HepG2 (cell line): ENCODE measurements at regions not wholly inside any gene's neighbourhood (a gene's known extent, or its start where the extent isn't known, plus 50 kb on each side); places are given as distances from the start of the nearest gene placed in this dataset.
A peak's percentile ranks its signal among the peaks of the same experiment; 100 is the strongest.

Experiments
- KLF12 ChIP-seq: sonication (generic); formaldehyde crosslinking; IDR thresholded peaks from 2 replicates; pipeline ENCODE4 v1.4.0; 2020; ENCODE audit warnings: missing genetic modification reagents, borderline replicate concordance
- MATR3 ChIP-seq: sonication (generic); formaldehyde crosslinking; IDR thresholded peaks from 2 replicates; pipeline ENCODE4 v1.4.0; 2020; ENCODE audit warnings: missing genetic modification reagents
- SALL2 ChIP-seq: sonication (generic); formaldehyde crosslinking; IDR thresholded peaks from 2 replicates; pipeline ENCODE4 v1.8.1; 2023; ENCODE audit warnings: mild to moderate bottlenecking, missing genetic modification reagents, inconsistent platforms
- TBX3 ChIP-seq: fragments of 450-650 bp; IDR thresholded peaks from 2 replicates; pipeline ENCODE4 v1.6.1; 2017; ENCODE audit warnings: antibody characterized with exemption, mild to moderate bottlenecking, inconsistent platforms, borderline replicate concordance
- U2AF2 ChIP-seq: fragments of 200-400 bp; formaldehyde crosslinking; IDR thresholded peaks from 2 replicates; pipeline ENCODE4 v1.6.1; 2017; ENCODE audit warnings: low read depth, mild to moderate bottlenecking, low read length
- ZFP82 ChIP-seq: sonication (generic); formaldehyde crosslinking; IDR thresholded peaks from 2 replicates; pipeline ENCODE4 v1.5.1; 2020; ENCODE audit warnings: mild to moderate bottlenecking, missing genetic modification reagents, borderline replicate concordance
- ZFY ChIP-seq: sonication (generic); formaldehyde crosslinking; IDR thresholded peaks from 2 replicates; pipeline ENCODE4 v1.4.0; 2020; ENCODE audit warnings: missing genetic modification reagents
- TF ChIP-seq, protein P1 (sequence below): IDR thresholded peaks from 2 replicates; pipeline ENCODE4 v1.6.1; 2016; ENCODE audit warnings: low read depth, missing genetic modification reagents, missing compliant biosample characterization
- TF ChIP-seq, protein P2 (sequence below): sonication (generic); formaldehyde crosslinking; IDR thresholded peaks from 2 replicates; pipeline ENCODE4 v1.5.1; 2020; ENCODE audit warnings: mild to moderate bottlenecking, missing genetic modification reagents, moderate library complexity
- TF ChIP-seq, protein P3 (sequence below): sonication (generic); formaldehyde crosslinking; IDR thresholded peaks from 2 replicates; pipeline ENCODE4 v1.8.1; 2023; ENCODE audit warnings: missing genetic modification reagents, mild to moderate bottlenecking, borderline replicate concordance

DNA sequence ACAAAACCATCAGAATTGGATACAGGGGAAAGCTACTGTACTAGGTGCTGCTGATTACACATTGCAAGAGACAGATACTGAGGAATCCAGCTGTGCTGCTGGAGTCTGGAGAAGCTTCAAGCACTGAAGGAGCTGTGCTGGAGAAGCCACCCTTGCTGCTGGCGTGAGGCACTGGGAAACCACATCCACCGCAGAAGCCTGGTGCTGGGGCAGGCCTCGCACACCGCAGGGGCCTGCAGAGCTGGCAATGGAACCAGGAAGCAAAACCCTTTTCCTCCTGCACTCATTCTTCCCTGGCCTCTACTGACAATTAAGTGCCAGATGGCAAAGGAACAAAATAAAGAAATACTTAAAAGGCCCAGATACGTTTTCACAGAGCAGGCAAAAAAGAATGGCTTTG, 94.4 kb upstream of the MSH6 start (continued):
- TF ChIP-seq, protein P1, sequence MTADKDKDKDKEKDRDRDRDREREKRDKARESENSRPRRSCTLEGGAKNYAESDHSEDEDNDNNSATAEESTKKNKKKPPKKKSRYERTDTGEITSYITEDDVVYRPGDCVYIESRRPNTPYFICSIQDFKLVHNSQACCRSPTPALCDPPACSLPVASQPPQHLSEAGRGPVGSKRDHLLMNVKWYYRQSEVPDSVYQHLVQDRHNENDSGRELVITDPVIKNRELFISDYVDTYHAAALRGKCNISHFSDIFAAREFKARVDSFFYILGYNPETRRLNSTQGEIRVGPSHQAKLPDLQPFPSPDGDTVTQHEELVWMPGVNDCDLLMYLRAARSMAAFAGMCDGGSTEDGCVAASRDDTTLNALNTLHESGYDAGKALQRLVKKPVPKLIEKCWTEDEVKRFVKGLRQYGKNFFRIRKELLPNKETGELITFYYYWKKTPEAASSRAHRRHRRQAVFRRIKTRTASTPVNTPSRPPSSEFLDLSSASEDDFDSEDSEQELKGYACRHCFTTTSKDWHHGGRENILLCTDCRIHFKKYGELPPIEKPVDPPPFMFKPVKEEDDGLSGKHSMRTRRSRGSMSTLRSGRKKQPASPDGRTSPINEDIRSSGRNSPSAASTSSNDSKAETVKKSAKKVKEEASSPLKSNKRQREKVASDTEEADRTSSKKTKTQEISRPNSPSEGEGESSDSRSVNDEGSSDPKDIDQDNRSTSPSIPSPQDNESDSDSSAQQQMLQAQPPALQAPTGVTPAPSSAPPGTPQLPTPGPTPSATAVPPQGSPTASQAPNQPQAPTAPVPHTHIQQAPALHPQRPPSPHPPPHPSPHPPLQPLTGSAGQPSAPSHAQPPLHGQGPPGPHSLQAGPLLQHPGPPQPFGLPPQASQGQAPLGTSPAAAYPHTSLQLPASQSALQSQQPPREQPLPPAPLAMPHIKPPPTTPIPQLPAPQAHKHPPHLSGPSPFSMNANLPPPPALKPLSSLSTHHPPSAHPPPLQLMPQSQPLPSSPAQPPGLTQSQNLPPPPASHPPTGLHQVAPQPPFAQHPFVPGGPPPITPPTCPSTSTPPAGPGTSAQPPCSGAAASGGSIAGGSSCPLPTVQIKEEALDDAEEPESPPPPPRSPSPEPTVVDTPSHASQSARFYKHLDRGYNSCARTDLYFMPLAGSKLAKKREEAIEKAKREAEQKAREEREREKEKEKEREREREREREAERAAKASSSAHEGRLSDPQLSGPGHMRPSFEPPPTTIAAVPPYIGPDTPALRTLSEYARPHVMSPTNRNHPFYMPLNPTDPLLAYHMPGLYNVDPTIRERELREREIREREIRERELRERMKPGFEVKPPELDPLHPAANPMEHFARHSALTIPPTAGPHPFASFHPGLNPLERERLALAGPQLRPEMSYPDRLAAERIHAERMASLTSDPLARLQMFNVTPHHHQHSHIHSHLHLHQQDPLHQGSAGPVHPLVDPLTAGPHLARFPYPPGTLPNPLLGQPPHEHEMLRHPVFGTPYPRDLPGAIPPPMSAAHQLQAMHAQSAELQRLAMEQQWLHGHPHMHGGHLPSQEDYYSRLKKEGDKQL = no peak
- no peak for TF ChIP-seq KLF12 (CRISPR knock-in tag)
- no peak for TF ChIP-seq SALL2
- no peak for TF ChIP-seq ZFP82
- no peak for TF ChIP-seq MATR3
- TF ChIP-seq ZFY (CRISPR knock-in tag) = 0 out of 2 replicates have a peak, but pooled peaks have one; percentile 14
- TF ChIP-seq, protein P2, sequence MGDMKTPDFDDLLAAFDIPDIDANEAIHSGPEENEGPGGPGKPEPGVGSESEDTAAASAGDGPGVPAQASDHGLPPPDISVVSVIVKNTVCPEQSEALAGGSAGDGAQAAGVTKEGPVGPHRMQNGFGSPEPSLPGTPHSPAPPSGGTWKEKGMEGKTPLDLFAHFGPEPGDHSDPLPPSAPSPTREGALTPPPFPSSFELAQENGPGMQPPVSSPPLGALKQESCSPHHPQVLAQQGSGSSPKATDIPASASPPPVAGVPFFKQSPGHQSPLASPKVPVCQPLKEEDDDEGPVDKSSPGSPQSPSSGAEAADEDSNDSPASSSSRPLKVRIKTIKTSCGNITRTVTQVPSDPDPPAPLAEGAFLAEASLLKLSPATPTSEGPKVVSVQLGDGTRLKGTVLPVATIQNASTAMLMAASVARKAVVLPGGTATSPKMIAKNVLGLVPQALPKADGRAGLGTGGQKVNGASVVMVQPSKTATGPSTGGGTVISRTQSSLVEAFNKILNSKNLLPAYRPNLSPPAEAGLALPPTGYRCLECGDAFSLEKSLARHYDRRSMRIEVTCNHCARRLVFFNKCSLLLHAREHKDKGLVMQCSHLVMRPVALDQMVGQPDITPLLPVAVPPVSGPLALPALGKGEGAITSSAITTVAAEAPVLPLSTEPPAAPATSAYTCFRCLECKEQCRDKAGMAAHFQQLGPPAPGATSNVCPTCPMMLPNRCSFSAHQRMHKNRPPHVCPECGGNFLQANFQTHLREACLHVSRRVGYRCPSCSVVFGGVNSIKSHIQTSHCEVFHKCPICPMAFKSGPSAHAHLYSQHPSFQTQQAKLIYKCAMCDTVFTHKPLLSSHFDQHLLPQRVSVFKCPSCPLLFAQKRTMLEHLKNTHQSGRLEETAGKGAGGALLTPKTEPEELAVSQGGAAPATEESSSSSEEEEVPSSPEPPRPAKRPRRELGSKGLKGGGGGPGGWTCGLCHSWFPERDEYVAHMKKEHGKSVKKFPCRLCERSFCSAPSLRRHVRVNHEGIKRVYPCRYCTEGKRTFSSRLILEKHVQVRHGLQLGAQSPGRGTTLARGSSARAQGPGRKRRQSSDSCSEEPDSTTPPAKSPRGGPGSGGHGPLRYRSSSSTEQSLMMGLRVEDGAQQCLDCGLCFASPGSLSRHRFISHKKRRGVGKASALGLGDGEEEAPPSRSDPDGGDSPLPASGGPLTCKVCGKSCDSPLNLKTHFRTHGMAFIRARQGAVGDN = peak; percentile 20; the same call in 1 of the 2 replicates
- no peak for TF ChIP-seq U2AF2
- no peak for TF ChIP-seq TBX3
- TF ChIP-seq, protein P3, sequence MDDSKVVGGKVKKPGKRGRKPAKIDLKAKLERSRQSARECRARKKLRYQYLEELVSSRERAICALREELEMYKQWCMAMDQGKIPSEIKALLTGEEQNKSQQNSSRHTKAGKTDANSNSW = no peak
